ENCODE measurements at regions not wholly inside any gene's neighbourhood (a gene's known extent, or its start where the extent isn't known, plus 50 kb on each side); places are given as distances from the start of the nearest gene placed in this dataset.

DNA sequence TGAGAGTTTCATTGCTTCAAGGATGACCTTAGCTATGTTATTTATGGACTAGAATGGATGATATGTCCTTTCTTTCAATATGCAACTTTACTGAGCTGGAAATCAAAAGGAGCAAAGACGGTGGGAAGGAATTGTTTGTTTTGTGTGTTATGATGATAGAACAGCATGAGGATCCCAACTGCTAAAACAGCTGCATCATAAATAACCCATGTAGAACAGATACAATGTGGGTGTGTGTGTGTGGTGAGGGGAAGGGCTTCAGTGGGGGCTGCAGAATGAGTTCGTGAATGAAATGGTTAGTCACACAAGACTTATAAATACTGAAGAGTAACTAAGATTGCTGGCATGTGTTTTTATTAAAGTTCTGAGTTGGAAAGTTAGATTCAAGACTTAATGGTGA is 80.1 kb downstream of the DACT1 start:
- no peak overlapping the region for H3K4me3 ChIP-seq (ENCODE audit: severe bottlenecking)
- ATAC-seq (ENCODE audit: low read depth), result no peak
- TF ChIP-seq, protein P1, sequence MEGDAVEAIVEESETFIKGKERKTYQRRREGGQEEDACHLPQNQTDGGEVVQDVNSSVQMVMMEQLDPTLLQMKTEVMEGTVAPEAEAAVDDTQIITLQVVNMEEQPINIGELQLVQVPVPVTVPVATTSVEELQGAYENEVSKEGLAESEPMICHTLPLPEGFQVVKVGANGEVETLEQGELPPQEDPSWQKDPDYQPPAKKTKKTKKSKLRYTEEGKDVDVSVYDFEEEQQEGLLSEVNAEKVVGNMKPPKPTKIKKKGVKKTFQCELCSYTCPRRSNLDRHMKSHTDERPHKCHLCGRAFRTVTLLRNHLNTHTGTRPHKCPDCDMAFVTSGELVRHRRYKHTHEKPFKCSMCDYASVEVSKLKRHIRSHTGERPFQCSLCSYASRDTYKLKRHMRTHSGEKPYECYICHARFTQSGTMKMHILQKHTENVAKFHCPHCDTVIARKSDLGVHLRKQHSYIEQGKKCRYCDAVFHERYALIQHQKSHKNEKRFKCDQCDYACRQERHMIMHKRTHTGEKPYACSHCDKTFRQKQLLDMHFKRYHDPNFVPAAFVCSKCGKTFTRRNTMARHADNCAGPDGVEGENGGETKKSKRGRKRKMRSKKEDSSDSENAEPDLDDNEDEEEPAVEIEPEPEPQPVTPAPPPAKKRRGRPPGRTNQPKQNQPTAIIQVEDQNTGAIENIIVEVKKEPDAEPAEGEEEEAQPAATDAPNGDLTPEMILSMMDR (IDR thresholded peaks at IDR 0.05; ENCODE audit: poor library complexity, severe bottlenecking), result no peak

DNA sequence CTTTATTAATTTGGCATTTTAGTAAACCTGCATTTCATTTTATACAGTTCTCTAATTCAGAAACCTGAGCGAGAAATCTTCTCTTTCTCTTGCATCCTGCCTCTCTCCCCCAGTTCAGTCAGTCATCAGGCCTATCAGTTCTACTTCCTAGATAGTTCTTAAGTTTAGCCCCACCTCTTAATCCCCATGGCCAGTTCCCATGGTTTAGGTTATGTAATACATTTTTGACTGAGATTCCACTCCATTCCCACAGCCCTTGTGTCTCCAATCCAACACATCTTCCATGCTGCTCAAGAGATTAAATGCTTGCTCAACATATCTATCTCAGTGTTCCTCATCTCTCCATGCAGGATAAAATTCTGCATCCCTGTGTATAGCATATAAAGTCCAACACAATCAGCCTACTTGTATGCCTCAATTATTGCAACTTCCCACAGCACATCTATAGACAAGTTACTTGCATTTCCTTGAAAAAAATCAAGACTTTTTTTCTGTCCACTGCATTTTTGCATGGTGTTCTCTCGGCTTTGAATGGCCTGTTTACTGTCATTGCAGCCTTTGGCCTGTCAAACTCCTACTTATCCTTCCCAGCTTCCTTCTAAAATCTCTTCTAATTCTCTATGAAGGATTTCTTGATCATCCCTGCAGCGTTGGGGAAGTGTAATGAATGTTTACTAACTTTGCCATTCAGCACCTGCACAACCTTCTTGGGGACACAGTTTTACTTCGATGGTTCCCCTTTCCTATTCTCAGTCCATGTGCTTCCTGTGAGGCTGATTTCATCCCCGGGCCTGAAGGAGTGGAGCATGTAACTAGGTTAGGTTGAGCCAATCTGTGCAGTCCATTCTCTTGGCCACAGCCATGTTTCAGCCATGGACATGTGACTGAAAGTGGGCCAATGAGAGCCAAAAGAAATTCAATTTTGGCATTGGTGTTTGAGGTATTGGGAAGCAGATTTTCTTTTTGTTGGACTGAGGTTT is 80.8 kb downstream of the DACT1 start:
- Histone ChIP-seq H3K4me1 (ENCODE audit: insufficient read depth, poor library complexity, severe bottlenecking) (peaks cover 8% of the 10 kb centered on the region), H3K27me3 (ENCODE audit: insufficient read depth, poor library complexity, severe bottlenecking) (no peaks in the 10 kb centered on the region), H3K4me3 (ENCODE audit: severe bottlenecking) (no peak overlapping the region), H3K9me3 (ENCODE audit: severe bottlenecking) (no peaks in the 10 kb centered on the region), H3K27ac (ENCODE audit: poor library complexity, severe bottlenecking) (no peak overlapping the region), H3K36me3 (ENCODE audit: low read depth) (no peaks in the 10 kb centered on the region)
- ATAC-seq (ENCODE audit: low read depth), result no peak
- no peak for DNase-seq (ENCODE audit: low spot score)
- TF ChIP-seq, protein P1 (IDR thresholded peaks at IDR 0.05; ENCODE audit: poor library complexity, severe bottlenecking), result no peak

More for the DNA sequence above, 80.1 kb downstream of the DACT1 start:
- H3K36me3 ChIP-seq (ENCODE audit: low read depth), result no peaks in the 10 kb centered on the region
- no peak overlapping the region for H3K27ac ChIP-seq (ENCODE audit: poor library complexity, severe bottlenecking)
- H3K27me3 ChIP-seq (ENCODE audit: insufficient read depth, poor library complexity, severe bottlenecking), result no peaks in the 10 kb centered on the region
- no peaks in the 10 kb centered on the region for H3K9me3 ChIP-seq (ENCODE audit: severe bottlenecking)
- no peak for DNase-seq (ENCODE audit: low spot score)
- H3K4me1 ChIP-seq (ENCODE audit: insufficient read depth, poor library complexity, severe bottlenecking), result peaks cover 7% of the 10 kb centered on the region

DNA sequence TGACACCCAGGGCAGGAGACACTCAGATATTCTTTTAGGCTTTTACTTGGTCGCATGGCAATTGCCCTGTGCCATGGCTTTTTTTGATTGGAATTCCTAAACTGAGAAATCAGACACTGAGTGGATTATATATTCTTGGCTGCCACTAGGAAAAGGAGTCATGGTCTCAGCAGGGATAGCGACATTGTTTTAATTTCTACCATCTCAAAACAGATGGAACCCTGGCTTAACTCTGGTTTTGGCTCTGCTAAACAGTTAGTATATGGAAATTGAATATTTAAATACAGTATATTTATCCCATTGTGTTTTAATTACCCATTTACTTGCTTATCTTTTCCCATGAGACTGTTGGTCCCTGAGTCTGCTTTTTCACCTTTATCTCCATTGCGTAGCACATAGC is 84.0 kb downstream of the DACT1 start:
- ATAC-seq (ENCODE audit: low read depth) (no peak), DNase-seq (ENCODE audit: low spot score) (no peak)
- no peaks in the 10 kb centered on the region for H3K36me3 ChIP-seq (ENCODE audit: low read depth)
- peaks cover 8% of the 10 kb centered on the region for H3K4me1 ChIP-seq (ENCODE audit: insufficient read depth, poor library complexity, severe bottlenecking)
- H3K9me3 ChIP-seq (ENCODE audit: severe bottlenecking), result no peaks in the 10 kb centered on the region
- no peak overlapping the region for H3K27ac ChIP-seq (ENCODE audit: poor library complexity, severe bottlenecking)
- H3K27me3 ChIP-seq (ENCODE audit: insufficient read depth, poor library complexity, severe bottlenecking), result no peaks in the 10 kb centered on the region
- no peak overlapping the region for H3K4me3 ChIP-seq (ENCODE audit: severe bottlenecking)
- TF ChIP-seq, protein P1 (IDR thresholded peaks at IDR 0.05; ENCODE audit: poor library complexity, severe bottlenecking), result no peak

DNA sequence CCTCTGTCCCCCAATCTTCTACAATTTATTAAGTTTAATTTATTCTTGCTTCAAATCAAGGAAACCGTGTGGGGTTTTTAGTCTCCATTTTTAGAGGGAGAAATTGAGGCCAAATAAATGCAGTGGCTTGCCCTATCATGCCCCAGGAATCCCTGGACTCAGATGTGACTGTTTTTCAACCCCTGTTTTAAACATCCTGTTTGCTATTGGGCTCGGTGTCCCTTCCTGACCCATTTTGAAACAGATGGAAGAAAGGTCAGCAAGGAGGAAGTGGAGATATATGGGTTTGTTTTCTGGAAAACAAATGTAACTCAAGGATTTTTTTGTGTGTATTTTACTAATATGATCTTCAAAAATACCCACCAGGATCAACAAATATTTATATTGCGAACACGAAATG is 84.7 kb downstream of the DACT1 start:
- H3K36me3 ChIP-seq (ENCODE audit: low read depth), result no peaks in the 10 kb centered on the region
- H3K27me3 ChIP-seq (ENCODE audit: insufficient read depth, poor library complexity, severe bottlenecking), result no peaks in the 10 kb centered on the region
- TF ChIP-seq, protein P1 (IDR thresholded peaks at IDR 0.05; ENCODE audit: poor library complexity, severe bottlenecking), result no peak
- H3K9me3 ChIP-seq (ENCODE audit: severe bottlenecking), result no peaks in the 10 kb centered on the region
- no peak for DNase-seq (ENCODE audit: low spot score)
- no peak for ATAC-seq (ENCODE audit: low read depth)
- H3K4me1 ChIP-seq (ENCODE audit: insufficient read depth, poor library complexity, severe bottlenecking), result peaks cover 8% of the 10 kb centered on the region
- H3K4me3 ChIP-seq (ENCODE audit: severe bottlenecking), result no peak overlapping the region
- no peak overlapping the region for H3K27ac ChIP-seq (ENCODE audit: poor library complexity, severe bottlenecking)

DNA sequence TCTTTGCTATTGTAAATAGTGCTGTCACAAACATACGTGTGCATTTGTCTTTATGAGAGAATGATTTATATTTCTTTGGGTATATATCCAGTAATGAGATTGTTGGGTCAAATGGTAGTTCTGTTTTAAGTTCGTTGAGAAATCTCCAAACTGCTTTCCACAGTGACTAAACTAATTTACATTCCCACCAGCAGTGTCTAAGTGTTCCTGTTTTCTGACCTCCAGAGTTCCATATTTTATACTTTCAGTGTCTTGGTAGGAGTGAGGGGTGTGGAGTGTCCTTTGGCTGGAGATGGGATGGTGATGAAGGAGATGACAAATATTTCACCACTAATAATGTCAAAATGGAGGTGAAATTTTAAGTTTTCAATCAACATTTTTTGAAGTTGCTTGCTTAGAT is 86.4 kb downstream of the DACT1 start:
- DNase-seq (ENCODE audit: low spot score) (no peak), ATAC-seq (ENCODE audit: low read depth) (no peak)
- TF ChIP-seq, protein P1 (IDR thresholded peaks at IDR 0.05; ENCODE audit: poor library complexity, severe bottlenecking), result no peak
- no peak overlapping the region for H3K4me3 ChIP-seq (ENCODE audit: severe bottlenecking)
- no peaks in the 10 kb centered on the region for H3K9me3 ChIP-seq (ENCODE audit: severe bottlenecking)
- H3K27ac ChIP-seq (ENCODE audit: poor library complexity, severe bottlenecking), result no peak overlapping the region
- no peaks in the 10 kb centered on the region for H3K36me3 ChIP-seq (ENCODE audit: low read depth)
- H3K4me1 ChIP-seq (ENCODE audit: insufficient read depth, poor library complexity, severe bottlenecking), result peaks cover 8% of the 10 kb centered on the region
- no peaks in the 10 kb centered on the region for H3K27me3 ChIP-seq (ENCODE audit: insufficient read depth, poor library complexity, severe bottlenecking)

All from RWPE2 (cell line).